HG03442 (cell line): ENCODE measurements at regions not wholly inside any gene's neighbourhood (a gene's known extent, or its start where the extent isn't known, plus 50 kb on each side); places are given as distances from the start of the nearest gene placed in this dataset.
"Not testable (repeated sequence)": the region's sequence is repeated elsewhere in the genome, so short reads cannot be mapped to it uniquely, and the experiment has no call there.

Experiments
- ATAC-seq: cut with Tn5 transposase; IDR thresholded peaks from one replicate; pipeline ENCODE4 v1.9.1; 2021; ENCODE audit warnings: mild to moderate bottlenecking, moderate library complexity; ENCODE audit not compliant: unreplicated experiment

DNA sequence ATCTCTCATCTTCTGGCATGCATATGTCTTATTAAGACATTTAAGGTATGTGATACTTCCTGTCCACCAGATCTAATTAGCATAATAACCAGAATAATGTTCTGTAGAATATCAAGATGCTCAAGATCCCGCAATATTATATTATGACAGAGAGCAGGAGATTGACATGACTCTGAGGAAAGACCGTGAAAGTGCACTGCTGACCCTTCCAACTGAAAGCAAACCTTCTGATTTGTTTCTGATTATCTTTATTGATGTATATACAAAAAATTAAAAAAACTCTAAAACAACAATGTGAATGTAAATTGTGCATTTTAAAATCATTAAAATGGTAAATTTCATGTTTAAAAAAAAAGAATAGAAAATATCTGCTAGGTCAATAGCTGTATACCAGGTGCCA is 184.4 kb upstream of the TMEM45B start:
- no peak for ATAC-seq

DNA sequence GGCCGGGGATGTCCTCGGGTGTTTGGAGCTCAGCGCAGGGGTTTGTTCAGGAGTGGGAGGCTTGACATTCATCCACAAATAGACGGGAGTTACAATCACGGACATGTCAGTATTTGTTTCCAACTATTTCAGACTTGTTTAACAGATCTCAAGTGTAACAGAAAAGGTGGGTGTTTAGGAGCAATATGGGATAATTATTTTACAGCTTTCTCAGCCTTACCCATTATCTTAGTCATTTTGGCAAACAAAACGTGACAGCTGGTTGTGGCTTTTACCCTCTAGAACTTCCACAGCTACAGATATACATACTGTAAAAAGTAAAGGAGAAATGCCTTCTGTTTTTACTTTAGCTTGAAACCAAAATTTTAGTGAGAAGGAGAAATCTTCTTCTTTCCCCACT is 178.7 kb upstream of the TMEM45B start:
- no peak for ATAC-seq

DNA sequence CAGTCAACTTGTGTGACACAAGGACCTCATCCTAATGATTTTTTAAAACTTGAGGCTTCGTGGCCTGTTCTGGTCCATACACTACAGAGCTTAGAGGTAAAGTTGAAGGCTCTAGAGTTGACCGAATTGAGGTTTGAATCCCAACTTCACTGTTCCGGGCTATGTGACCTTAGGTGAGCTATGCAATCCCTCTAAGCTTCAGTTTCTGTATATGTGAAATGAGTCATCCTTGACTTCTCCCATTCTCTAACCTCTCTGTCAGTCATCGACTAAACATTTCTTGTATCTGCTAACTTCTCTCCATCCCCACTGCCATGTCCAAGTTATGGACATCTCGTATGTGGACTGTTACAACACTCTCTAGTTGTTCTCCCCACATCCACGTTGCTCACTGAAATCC is 178.2 kb upstream of the TMEM45B start:
- no peak for ATAC-seq

GRCh38 chr11:129637983-129638776 is 177.5 kb upstream of the TMEM45B start:
- ATAC-seq = no peak

GRCh38 chr11:129639300-129639699 is 176.3 kb upstream of the TMEM45B start:
- no peak for ATAC-seq

DNA sequence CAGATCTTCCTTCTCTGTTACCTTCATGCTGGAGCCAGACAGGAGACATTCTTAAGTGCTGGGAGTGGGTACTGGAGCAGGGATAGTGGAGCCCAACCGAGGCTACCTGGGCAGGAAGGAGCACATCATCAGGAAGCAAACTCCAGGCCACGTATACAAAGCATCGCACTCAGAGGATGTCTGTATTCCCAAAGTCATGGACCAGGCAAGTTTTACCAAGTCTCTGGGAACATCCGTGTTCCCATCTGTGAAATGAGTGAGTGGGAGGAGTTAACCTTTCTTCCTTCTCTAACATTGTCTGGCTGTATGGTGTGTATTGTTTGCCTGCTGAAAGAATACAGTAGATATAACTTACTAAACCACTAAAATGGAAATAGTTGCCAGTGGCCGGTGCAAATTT is 175.0 kb upstream of the TMEM45B start:
- no peak for ATAC-seq

GRCh38 chr11:129643031-129643721 is 172.5 kb upstream of the TMEM45B start:
- ATAC-seq = no peak

- ATAC-seq = no peak
Measured at GRCh38 chr11:129644326-129644725, 171.3 kb upstream of the TMEM45B start.

DNA sequence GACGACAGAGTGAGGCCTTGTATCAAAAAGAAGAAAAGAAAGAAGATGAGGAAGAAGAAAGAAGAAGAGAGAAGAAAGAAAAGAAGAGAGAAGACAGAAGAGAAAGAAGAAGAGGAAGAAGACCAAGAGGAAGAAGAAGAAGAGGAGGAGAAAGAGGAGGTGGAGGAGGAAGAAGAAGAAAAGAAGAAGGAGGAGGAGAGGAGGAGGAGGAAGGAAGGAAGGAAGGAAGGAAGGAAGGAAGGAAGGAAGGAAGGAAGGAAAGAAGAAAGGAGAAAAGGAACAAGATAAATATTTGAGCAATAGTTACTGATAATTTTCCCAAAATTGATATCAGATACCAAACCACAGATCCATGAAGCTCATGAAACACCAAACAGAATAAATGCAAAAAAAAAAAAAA is 169.7 kb upstream of the TMEM45B start:
- ATAC-seq = no peak

DNA sequence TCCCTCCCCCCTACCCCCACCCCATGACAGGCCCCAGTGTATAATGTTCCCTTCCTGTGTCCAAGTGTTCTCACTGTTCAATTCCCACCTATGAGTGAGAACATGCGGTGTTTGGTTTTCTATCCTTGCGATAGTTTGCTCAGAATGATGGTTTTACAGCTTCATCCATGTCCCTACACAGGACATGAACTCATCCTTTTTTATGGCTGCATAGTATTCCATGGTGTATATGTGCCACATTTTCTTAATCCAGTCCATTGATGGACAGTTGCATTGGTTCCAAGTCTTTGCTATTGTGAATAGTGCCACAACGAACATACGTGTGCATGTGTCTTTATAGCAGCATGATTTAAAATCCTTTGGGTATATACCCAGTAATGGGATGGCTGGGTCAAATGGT is 165.6 kb upstream of the TMEM45B start:
- not testable (repeated sequence) for ATAC-seq

DNA sequence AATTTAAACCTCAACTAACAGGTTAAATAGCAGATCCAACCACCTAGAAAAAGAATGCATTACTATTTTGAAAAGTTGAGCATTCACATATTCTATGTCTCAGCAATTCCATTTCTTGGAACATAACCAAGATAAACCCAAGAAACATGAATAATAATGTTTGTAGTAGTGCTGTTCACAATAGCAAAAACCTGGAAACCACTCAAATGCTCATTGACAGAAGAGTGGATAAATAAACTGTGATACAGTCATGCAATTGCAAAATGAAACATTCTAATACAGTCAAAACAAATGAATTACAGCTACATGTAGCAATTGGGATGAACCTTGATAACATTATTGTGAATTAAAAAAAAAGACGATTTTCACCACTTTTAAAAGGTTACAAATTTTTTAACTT is 162.8 kb upstream of the TMEM45B start:
- ATAC-seq = no peak

GRCh38 chr11:129655247-129655832 is 160.3 kb upstream of the TMEM45B start:
- no peak for ATAC-seq

- no peak for ATAC-seq
Measured at GRCh38 chr11:129657866-129658525, 157.7 kb upstream of the TMEM45B start.

DNA sequence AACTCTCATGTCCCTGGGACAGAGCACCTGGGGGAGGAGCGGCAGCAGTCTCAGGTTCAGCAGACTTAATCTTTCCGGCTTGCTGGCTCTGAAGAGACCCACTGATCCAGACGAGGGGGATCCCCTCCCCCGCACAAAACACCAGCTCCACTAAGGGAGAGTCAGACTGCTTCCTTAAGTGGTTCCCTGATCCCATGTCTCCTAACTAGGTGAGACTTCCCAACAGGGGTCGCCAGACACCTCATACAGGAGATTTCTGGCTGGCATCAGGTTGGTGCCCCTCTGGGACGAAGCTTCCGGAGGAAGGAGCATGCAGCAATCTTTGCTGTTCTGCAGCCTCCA is 157.2 kb upstream of the TMEM45B start:
- ATAC-seq = no peak

DNA sequence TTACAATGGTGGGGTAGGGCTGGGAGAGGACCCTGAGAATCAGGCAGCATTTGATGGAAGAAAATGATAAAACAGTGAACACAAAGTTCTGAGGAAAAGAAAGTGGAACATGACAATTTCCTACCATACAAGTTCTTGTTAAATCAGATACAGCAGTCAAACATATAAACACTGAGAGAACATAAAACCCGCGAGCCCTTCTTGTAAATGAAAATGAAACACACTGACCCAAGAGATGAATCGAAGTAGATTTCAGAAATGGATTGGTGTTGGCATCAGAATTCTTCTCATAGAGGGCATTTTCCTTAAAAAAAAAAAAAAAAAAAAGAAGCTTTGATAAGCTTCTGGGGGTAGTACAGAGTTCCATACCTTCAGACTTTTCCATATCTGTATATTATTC is 134.7 kb upstream of the TMEM45B start:
- no peak for ATAC-seq

- ATAC-seq = no peak
Measured at GRCh38 chr11:129681344-129682114, 134.1 kb upstream of the TMEM45B start.

DNA sequence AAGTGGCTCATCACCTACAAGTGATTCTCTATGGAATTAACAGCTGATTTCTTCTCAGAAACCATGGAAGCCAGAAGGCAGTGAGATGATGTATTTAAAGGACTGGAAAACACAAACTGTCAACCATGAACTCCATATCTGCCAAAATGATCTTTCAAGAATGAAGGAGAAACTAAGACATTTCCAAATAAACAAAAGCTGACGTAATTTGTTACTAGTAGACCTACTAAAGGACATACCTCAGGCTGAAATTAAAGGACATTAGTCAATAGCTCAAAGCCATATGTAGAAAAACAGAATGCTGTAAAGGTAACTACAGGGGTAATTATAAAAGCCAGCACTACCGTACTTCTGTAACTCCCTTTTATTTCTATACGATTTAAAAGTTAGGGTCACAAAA is 129.4 kb upstream of the TMEM45B start:
- no peak for ATAC-seq

DNA sequence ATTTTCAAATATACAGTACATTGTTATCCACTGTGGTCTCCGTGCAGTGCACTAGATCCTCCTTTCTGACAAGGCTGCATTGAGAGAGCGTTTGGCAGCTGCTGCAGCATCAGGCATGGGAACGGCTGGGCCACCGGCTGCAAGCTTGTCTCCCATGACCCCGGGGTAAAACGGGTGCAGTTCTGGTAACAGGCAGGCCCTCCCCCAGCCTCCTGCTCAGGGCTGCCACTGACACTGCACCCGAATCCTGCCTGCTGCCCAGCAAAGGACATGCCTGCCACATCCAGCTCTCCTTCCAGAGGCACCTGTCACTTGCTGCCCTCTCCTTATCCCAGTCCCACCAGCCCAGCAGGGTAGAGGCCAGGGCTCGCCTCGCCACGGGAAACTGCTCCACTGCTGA is 124.5 kb upstream of the TMEM45B start:
- no peak for ATAC-seq

DNA sequence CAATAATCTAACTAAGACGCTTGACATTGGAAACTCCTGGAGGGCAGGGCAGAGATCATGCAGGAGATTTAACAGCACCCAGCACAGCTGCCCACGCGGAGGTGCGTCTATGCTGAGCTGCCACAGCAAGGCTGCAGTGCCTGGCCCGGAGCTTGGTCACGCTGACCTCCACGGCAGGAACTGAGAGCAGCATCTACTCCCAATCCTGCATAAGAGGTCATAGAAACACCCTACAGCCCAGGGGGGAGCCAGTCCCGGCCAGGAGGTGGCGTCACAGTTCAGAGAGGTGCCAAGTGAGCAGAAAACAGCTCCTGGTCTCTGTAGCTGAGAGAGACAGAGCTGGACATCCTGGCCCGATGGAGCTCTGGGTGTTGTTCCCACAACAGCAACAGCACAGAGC is 121.1 kb upstream of the TMEM45B start:
- ATAC-seq = no peak

- no peak for ATAC-seq
Measured at GRCh38 chr11:129694966-129695365, 120.7 kb upstream of the TMEM45B start.
